ENCODE measurements at regions not wholly inside any gene's neighbourhood (a gene's known extent, or its start where the extent isn't known, plus 50 kb on each side); places are given as distances from the start of the nearest gene placed in this dataset.
"Not testable (repeated sequence)": the region's sequence is repeated elsewhere in the genome, so short reads cannot be mapped to it uniquely, and the experiment has no call there.

- peaks cover 10% of the 10 kb centered on the region for H3K4me1 Mint-ChIP-seq (ENCODE audit: low read depth)
- no peak overlapping the region for H3K4me3 Mint-ChIP-seq
- H3K27me3 Mint-ChIP-seq: no peaks in the 10 kb centered on the region
- no peak for DNase-seq
- no peaks in the 10 kb centered on the region for H3K9me3 Mint-ChIP-seq
- no peaks in the 10 kb centered on the region for H3K36me3 Mint-ChIP-seq (ENCODE audit: low read depth)
- H3K27ac Mint-ChIP-seq: no peak overlapping the region
Observed at GRCh38 chr9:110013064-110013463, 194.9 kb downstream of the C9orf152 start.

DNA sequence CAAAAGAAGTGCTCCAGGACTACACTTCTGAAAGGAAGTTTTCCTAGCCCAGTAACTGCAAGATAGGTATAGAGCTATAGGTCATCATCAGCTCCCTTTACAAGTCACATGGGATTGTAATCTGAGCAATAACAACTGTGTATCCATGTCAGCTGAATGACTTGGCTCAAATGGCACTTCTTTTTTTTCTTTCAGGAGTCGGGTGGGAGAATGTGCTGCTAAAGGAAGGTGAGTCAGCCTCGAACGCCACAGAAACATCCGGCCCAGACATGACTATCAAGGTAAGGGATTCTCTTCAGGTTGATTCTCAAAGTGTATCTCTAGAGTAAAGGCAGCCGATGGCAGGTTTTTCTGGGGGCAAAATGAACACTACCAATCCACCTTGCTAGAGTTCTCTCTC is 192.2 kb downstream of the C9orf152 start:
- no peak overlapping the region for H3K27ac Mint-ChIP-seq
- H3K27me3 Mint-ChIP-seq: no peaks in the 10 kb centered on the region
- peaks cover 10% of the 10 kb centered on the region for H3K4me1 Mint-ChIP-seq (ENCODE audit: low read depth)
- H3K4me3 Mint-ChIP-seq: no peak overlapping the region
- H3K36me3 Mint-ChIP-seq (ENCODE audit: low read depth): no peaks in the 10 kb centered on the region
- DNase-seq: no peak
- no peaks in the 10 kb centered on the region for H3K9me3 Mint-ChIP-seq

DNA sequence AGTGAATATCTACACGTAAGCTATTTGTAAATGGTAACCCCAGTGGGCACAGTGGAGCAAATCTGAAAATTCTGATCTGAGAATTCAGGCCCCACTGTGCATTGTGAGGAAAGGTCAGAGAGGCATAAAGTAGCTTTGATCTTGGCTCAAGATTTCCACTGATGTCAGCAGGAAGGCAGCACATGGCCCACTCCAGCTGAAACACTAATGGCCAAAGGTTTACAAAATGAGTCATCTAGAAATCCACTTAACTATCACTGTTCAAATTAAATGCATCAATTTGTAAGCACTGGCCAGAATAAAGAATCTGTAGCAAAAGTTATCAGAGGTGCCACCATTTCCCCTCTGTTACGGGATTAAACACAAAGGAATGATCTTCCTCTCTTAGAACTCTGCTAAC is 191.6 kb downstream of the C9orf152 start:
- Mint-ChIP-seq H3K4me1 (ENCODE audit: low read depth) (peaks cover 12% of the 10 kb centered on the region), H3K4me3 (no peak overlapping the region), H3K36me3 (ENCODE audit: low read depth) (no peaks in the 10 kb centered on the region), H3K27me3 (no peaks in the 10 kb centered on the region), H3K9me3 (no peaks in the 10 kb centered on the region), H3K27ac (no peak overlapping the region)
- DNase-seq: no peak

DNA sequence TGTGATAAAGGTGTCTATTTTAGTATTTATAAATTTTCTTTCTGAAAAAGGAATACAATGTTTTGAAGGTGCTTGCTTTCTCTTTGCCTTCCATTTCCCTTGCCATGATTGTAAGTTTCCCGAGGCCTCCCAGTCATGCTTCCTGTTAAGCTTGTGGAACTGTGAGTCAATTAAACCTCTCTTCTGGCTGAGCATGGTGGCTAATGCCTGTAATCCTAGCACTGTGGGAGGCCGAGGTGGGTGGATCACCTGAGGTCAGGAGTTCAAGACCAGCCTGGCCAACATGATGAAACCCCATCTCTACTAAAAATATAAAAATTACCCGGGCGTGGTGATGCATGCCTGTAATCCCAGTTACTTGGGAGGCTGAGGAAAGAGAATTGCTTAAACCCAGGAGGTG is 187.7 kb downstream of the C9orf152 start:
- not testable (repeated sequence) for H3K9me3 Mint-ChIP-seq; DNase-seq; H3K27ac Mint-ChIP-seq; H3K4me3 Mint-ChIP-seq; H3K27me3 Mint-ChIP-seq; H3K36me3 Mint-ChIP-seq (ENCODE audit: low read depth)
- H3K4me1 Mint-ChIP-seq (ENCODE audit: low read depth): peaks cover 19% of the 10 kb centered on the region

DNA sequence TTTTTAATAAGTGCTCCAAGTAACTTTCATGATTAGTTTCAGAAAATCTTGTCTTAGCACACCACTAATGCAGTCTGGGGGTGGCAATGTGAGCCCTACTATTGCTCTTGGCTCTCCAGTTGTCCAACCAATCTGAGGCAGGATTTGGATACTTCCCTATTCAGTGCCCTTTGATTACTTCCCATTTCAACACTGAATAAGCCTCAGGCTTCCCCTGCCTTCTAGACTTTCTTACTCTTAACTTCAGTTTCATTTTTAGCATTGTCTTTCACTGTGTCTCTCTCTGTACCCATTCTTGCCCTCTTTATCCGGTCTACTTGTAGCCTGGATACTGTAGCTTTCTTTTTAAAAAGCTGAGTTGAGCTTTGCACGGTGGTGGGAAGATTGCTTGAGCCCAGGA is 186.1 kb downstream of the C9orf152 start:
- H3K9me3 Mint-ChIP-seq: no peaks in the 10 kb centered on the region
- H3K4me1 Mint-ChIP-seq (ENCODE audit: low read depth): peaks cover 9% of the 10 kb centered on the region
- no peaks in the 10 kb centered on the region for H3K36me3 Mint-ChIP-seq (ENCODE audit: low read depth)
- no peak overlapping the region for H3K4me3 Mint-ChIP-seq
- peak overlapping the region; percentile 17 for H3K27ac Mint-ChIP-seq
- no peak for DNase-seq
- H3K27me3 Mint-ChIP-seq: no peaks in the 10 kb centered on the region

- H3K9me3 Mint-ChIP-seq; H3K4me3 Mint-ChIP-seq; DNase-seq; H3K27me3 Mint-ChIP-seq; H3K4me1 Mint-ChIP-seq (ENCODE audit: low read depth); H3K36me3 Mint-ChIP-seq (ENCODE audit: low read depth); H3K27ac Mint-ChIP-seq: not testable (repeated sequence)
Observed at GRCh38 chr9:110023221-110023620, 184.7 kb downstream of the C9orf152 start.

DNA sequence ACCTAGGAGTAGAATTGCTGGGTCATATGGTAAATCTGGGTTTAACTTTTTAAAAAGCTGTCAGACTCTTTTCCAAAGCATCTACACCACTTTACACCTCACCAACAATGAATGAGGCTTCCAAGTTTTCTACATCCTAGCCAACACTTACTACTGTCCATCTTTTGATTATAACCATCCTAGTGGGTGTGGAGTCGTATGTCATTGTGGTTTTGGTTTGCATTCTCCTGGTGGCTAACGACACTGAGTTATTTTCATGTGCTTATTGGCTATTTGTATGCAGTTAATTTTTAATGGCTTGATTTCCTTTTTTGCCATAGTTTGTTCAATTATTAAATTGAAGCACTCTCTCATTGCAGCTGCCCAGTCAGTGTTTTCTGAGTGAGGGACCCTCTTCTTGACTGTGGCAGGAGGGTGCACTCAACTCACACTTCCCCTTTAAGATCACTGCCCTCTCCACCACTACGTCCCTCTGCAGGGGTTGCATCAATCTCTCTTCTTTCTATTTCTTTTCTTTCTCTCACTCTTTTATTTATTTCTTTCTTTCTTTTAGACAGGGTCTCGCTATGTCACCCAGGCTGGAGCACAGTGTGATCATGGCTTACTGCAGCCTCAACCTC is 182.3 kb downstream of the C9orf152 start:
- H3K4me1 Mint-ChIP-seq (ENCODE audit: low read depth): peaks cover 26% of the 10 kb centered on the region
- DNase-seq: no peak
- H3K36me3 Mint-ChIP-seq (ENCODE audit: low read depth): no peaks in the 10 kb centered on the region
- H3K9me3 Mint-ChIP-seq: no peaks in the 10 kb centered on the region
- no peak overlapping the region for H3K4me3 Mint-ChIP-seq
- H3K27ac Mint-ChIP-seq: no peak overlapping the region
- H3K27me3 Mint-ChIP-seq: no peaks in the 10 kb centered on the region

- H3K27ac Mint-ChIP-seq: no peak overlapping the region
- no peaks in the 10 kb centered on the region for H3K9me3 Mint-ChIP-seq
- no peak for DNase-seq
- H3K4me1 Mint-ChIP-seq (ENCODE audit: low read depth): peaks cover 21% of the 10 kb centered on the region
- H3K36me3 Mint-ChIP-seq (ENCODE audit: low read depth): no peaks in the 10 kb centered on the region
- H3K4me3 Mint-ChIP-seq: no peak overlapping the region
- H3K27me3 Mint-ChIP-seq: no peaks in the 10 kb centered on the region
Observed at GRCh38 chr9:110027671-110028081, 180.3 kb downstream of the C9orf152 start.

DNA sequence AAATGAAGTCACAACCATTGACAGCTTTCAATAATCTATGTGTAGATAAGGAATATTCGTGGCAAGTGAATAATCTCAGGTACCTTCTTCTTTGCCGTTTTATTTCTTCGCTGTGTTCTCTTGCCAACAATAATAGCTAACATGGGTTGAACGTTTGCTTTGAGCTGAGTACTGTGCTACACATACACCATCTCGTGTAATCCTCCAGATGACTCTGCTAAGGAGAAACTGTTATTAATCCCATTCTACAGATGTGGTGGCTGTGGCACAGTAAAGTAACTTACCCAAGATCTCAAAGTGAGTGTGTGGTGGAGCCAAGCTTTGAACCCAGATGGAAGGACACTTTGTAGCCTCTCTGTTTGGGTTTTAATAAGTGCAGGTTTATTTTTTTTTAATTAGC is 179.7 kb downstream of the C9orf152 start:
- DNase-seq: no peak
- no peak overlapping the region for H3K27ac Mint-ChIP-seq
- no peaks in the 10 kb centered on the region for H3K36me3 Mint-ChIP-seq (ENCODE audit: low read depth)
- peaks cover 21% of the 10 kb centered on the region for H3K4me1 Mint-ChIP-seq (ENCODE audit: low read depth)
- H3K9me3 Mint-ChIP-seq: no peaks in the 10 kb centered on the region
- H3K4me3 Mint-ChIP-seq: no peak overlapping the region
- H3K27me3 Mint-ChIP-seq: no peaks in the 10 kb centered on the region

DNA sequence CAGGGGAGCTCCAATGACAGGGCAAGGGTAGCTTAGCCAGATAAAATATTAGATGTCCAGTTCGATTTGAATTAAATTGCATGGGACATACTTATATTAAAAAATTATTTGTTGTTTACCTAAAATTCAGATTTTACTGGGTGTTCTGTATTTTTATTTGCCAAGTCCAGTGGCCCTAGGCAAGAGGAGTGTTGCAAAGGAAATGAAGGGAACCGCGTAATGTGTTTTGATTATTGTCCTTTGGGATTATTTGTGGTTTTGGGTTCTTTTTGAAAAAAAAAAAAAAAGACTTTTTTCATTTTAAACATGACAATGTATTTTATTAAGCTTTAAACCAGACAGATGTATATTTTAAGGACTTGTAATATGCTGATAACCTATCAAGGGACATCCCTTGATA is 179.3 kb downstream of the C9orf152 start:
- H3K9me3 Mint-ChIP-seq: no peaks in the 10 kb centered on the region
- no peaks in the 10 kb centered on the region for H3K36me3 Mint-ChIP-seq (ENCODE audit: low read depth)
- DNase-seq: no peak
- H3K27me3 Mint-ChIP-seq: no peaks in the 10 kb centered on the region
- peaks cover 21% of the 10 kb centered on the region for H3K4me1 Mint-ChIP-seq (ENCODE audit: low read depth)
- no peak overlapping the region for H3K4me3 Mint-ChIP-seq
- no peak overlapping the region for H3K27ac Mint-ChIP-seq

- no peak for DNase-seq
- H3K27ac Mint-ChIP-seq: no peak overlapping the region
- no peak overlapping the region for H3K4me3 Mint-ChIP-seq
- no peaks in the 10 kb centered on the region for H3K36me3 Mint-ChIP-seq (ENCODE audit: low read depth)
- H3K9me3 Mint-ChIP-seq: no peaks in the 10 kb centered on the region
- H3K27me3 Mint-ChIP-seq: no peaks in the 10 kb centered on the region
- H3K4me1 Mint-ChIP-seq (ENCODE audit: low read depth): peaks cover 21% of the 10 kb centered on the region
Observed at GRCh38 chr9:110029429-110029955, 178.5 kb downstream of the C9orf152 start.

- Mint-ChIP-seq H3K27ac (no peak overlapping the region), H3K9me3 (no peaks in the 10 kb centered on the region), H3K36me3 (ENCODE audit: low read depth) (no peaks in the 10 kb centered on the region), H3K4me1 (ENCODE audit: low read depth) (peaks cover 21% of the 10 kb centered on the region), H3K4me3 (no peak overlapping the region), H3K27me3 (no peaks in the 10 kb centered on the region)
- DNase-seq: no peak
Observed at GRCh38 chr9:110029956-110030480, 177.9 kb downstream of the C9orf152 start.

DNA sequence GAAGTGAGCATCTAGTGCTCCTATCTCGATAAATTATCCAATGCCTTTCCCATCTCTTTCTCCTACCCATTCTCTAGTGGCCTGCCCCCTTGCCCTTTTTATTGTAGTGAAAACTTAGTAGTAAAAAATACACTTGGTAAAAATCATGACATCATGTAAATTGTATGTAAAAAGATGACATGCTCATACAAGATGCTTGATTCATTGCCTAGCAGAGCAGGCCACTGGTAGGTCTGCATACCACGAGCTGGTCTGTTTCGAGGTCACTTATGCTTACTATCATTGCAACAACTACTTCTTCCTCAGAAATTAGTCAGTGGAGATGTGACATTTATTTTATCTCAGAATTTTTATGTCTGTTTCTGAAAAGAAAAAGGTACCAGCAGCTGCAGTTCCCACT is 177.3 kb downstream of the C9orf152 start:
- H3K27ac Mint-ChIP-seq: no peak overlapping the region
- peaks cover 21% of the 10 kb centered on the region for H3K4me1 Mint-ChIP-seq (ENCODE audit: low read depth)
- no peaks in the 10 kb centered on the region for H3K36me3 Mint-ChIP-seq (ENCODE audit: low read depth)
- no peaks in the 10 kb centered on the region for H3K27me3 Mint-ChIP-seq
- no peak overlapping the region for H3K4me3 Mint-ChIP-seq
- no peak for DNase-seq
- no peaks in the 10 kb centered on the region for H3K9me3 Mint-ChIP-seq

DNA sequence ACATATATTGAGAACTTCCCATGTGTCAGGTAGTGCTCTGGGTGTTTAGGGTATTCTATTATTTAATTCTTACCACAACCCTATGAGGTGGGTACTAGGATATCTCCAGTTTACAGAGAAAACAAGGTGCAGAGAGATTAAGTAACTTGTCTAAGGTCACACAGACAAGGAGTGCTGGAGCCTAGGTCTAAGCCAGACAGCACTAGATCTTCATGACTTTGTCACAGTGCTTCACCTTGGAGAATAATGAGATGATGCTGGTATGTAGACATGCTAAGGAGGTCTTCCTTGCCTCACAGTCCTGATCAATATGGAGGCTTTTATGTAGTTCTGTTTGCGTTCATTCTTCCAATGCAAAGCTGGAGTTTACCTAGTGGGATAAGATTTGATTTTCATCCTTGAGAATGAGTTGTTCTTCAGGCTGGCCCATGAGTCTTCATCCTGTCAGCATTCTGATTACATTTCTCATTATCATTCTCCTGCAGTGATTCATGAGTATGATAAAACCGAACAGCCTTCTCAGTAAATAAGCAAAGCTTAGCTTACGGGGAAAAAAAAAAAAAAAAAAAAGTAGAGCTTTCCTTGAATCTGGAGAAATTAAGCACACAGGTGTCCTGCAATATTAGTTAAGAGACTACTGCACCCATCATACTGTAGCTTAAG is 176.3 kb downstream of the C9orf152 start:
- no peaks in the 10 kb centered on the region for H3K36me3 Mint-ChIP-seq (ENCODE audit: low read depth)
- no peaks in the 10 kb centered on the region for H3K9me3 Mint-ChIP-seq
- H3K27ac Mint-ChIP-seq: no peak overlapping the region
- no peaks in the 10 kb centered on the region for H3K27me3 Mint-ChIP-seq
- peaks cover 21% of the 10 kb centered on the region for H3K4me1 Mint-ChIP-seq (ENCODE audit: low read depth)
- no peak for DNase-seq
- H3K4me3 Mint-ChIP-seq: no peak overlapping the region

- H3K27me3 Mint-ChIP-seq; H3K9me3 Mint-ChIP-seq; DNase-seq; H3K27ac Mint-ChIP-seq; H3K4me3 Mint-ChIP-seq; H3K36me3 Mint-ChIP-seq (ENCODE audit: low read depth): not testable (repeated sequence)
- peaks cover 21% of the 10 kb centered on the region for H3K4me1 Mint-ChIP-seq (ENCODE audit: low read depth)
Observed at GRCh38 chr9:110032532-110032931, 175.4 kb downstream of the C9orf152 start.

Measured in activated T-cell treated with anti-CD3 and anti-CD28 coated beads, Interleukin-2, amount 50 U/mL, for 24 hours (primary cell).